ENCODE measurements at regions not wholly inside any gene's neighbourhood (a gene's known extent, or its start where the extent isn't known, plus 50 kb on each side); places are given as distances from the start of the nearest gene placed in this dataset.

- no peak overlapping the region for H3K4me3 ChIP-seq (ENCODE audit: low read depth, low read length)
- TF ChIP-seq, protein P1, sequence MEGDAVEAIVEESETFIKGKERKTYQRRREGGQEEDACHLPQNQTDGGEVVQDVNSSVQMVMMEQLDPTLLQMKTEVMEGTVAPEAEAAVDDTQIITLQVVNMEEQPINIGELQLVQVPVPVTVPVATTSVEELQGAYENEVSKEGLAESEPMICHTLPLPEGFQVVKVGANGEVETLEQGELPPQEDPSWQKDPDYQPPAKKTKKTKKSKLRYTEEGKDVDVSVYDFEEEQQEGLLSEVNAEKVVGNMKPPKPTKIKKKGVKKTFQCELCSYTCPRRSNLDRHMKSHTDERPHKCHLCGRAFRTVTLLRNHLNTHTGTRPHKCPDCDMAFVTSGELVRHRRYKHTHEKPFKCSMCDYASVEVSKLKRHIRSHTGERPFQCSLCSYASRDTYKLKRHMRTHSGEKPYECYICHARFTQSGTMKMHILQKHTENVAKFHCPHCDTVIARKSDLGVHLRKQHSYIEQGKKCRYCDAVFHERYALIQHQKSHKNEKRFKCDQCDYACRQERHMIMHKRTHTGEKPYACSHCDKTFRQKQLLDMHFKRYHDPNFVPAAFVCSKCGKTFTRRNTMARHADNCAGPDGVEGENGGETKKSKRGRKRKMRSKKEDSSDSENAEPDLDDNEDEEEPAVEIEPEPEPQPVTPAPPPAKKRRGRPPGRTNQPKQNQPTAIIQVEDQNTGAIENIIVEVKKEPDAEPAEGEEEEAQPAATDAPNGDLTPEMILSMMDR (IDR thresholded peaks at IDR 0.05; ENCODE audit: borderline replicate concordance, insufficient read depth, low read depth, low read length) = no peak
Observed at GRCh38 chr15:77552066-77552465, 80.6 kb downstream of the LINGO1 start.

- TF ChIP-seq, protein P1 (IDR thresholded peaks at IDR 0.05; ENCODE audit: borderline replicate concordance, insufficient read depth, low read depth, low read length) = no peak
- no peak overlapping the region for H3K4me3 ChIP-seq (ENCODE audit: low read depth, low read length)
Observed at GRCh38 chr15:77550301-77551251, 82.1 kb downstream of the LINGO1 start.

- no peak overlapping the region for H3K4me3 ChIP-seq (ENCODE audit: low read depth, low read length)
- TF ChIP-seq, protein P1 (IDR thresholded peaks at IDR 0.05; ENCODE audit: borderline replicate concordance, insufficient read depth, low read depth, low read length) = no peak
Observed at GRCh38 chr15:77549576-77550288, 83.0 kb downstream of the LINGO1 start.

DNA sequence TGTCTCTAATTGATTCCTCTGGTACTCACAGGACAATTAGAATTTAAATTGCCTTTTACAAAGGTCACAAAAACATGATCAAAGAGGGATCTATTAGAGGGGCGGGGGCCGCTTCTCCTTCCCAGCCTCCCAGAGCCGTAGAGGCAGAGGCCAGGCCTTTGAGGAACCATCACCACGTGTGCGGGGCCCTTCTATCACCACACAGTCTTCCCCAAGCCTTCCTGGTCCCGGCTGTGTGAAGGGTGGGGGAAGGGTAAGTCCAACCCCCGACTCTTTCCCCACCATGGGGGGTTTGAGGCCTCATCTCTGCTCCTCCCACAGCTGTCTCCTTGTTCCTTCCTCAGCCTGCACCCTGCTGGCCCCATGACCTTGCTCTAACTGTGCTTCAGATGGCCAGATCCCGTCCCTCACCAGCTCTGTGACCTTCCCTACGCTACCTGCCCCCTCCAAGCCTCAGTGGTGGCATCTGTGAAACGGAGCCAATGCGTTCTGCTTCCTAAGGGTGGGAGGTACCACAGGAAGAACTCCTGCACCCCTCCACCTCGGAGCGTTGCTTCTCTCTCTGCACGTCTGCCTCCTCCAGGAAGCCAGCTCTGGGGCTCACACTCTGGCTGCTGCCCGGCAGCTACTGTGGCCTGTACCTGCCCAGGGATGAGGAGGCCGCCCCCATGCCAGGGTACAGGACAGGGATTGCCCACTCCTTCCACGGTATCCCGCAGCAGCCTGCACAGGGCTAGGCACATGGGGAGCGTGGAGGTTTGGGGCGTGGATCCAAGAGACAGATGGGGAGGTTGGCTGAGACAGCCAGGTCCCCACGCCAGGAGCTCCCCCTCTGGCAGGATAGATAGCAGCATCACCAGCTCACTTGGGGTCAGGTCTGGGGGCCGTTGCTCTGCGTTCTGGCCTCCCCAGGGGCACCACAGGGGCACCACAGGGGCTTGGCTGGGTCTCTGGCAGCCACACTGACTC is 83.8 kb downstream of the LINGO1 start:
- TF ChIP-seq, protein P1 (IDR thresholded peaks at IDR 0.05; ENCODE audit: borderline replicate concordance, insufficient read depth, low read depth, low read length) = no peak
- no peak overlapping the region for H3K4me3 ChIP-seq (ENCODE audit: low read depth, low read length)

GRCh38 chr15:77547801-77548588 is 84.7 kb downstream of the LINGO1 start:
- TF ChIP-seq, protein P1 (IDR thresholded peaks at IDR 0.05; ENCODE audit: borderline replicate concordance, insufficient read depth, low read depth, low read length) = no peak
- H3K4me3 ChIP-seq (ENCODE audit: low read depth, low read length) = no peak overlapping the region

- TF ChIP-seq, protein P1 (IDR thresholded peaks at IDR 0.05; ENCODE audit: borderline replicate concordance, insufficient read depth, low read depth, low read length) = no peak
- H3K4me3 ChIP-seq (ENCODE audit: low read depth, low read length) = no peak overlapping the region
Observed at GRCh38 chr15:77546870-77547269, 85.8 kb downstream of the LINGO1 start.

Measured in GM12875 (cell line).